HG03520 (cell line): ENCODE measurements at regions not wholly inside any gene's neighbourhood (a gene's known extent, or its start where the extent isn't known, plus 50 kb on each side); places are given as distances from the start of the nearest gene placed in this dataset.
"Not testable (repeated sequence)": the region's sequence is repeated elsewhere in the genome, so short reads cannot be mapped to it uniquely, and the experiment has no call there.

Source experiments
- ATAC-seq: cut with Tn5 transposase; IDR thresholded peaks from one replicate; pipeline ENCODE4 v1.9.1; 2021; ENCODE audit warnings: mild to moderate bottlenecking, moderate library complexity; ENCODE audit not compliant: unreplicated experiment

GRCh38 chr12:20017802-20018201 is 350.5 kb upstream of the PDE3A start:
- ATAC-seq = no peak

- ATAC-seq = no peak
Measured at GRCh38 chr12:20018406-20018805, 349.9 kb upstream of the PDE3A start.

GRCh38 chr12:20024194-20024593 is 344.1 kb upstream of the PDE3A start:
- ATAC-seq = no peak

- no peak for ATAC-seq
Measured at GRCh38 chr12:20028033-20028432, 340.3 kb upstream of the PDE3A start.

- no peak for ATAC-seq
Measured at GRCh38 chr12:20030826-20031225, 337.5 kb upstream of the PDE3A start.

- no peak for ATAC-seq
Measured at GRCh38 chr12:20039562-20039961, 328.8 kb upstream of the PDE3A start.

- ATAC-seq = no peak
Measured at GRCh38 chr12:20040184-20040583, 328.2 kb upstream of the PDE3A start.

GRCh38 chr12:20040831-20041230 is 327.5 kb upstream of the PDE3A start:
- ATAC-seq = no peak

- ATAC-seq = no peak
Measured at GRCh38 chr12:20044351-20044750, 324.0 kb upstream of the PDE3A start.

GRCh38 chr12:20044846-20045245 is 323.5 kb upstream of the PDE3A start:
- no peak for ATAC-seq

GRCh38 chr12:20047901-20048300 is 320.4 kb upstream of the PDE3A start:
- no peak for ATAC-seq

- ATAC-seq = no peak
Measured at GRCh38 chr12:20050221-20050620, 318.1 kb upstream of the PDE3A start.

- ATAC-seq = no peak
Measured at GRCh38 chr12:20053782-20054181, 314.6 kb upstream of the PDE3A start.

- ATAC-seq = no peak
Measured at GRCh38 chr12:20055856-20056255, 312.5 kb upstream of the PDE3A start.

GRCh38 chr12:20057398-20057797 is 310.9 kb upstream of the PDE3A start:
- ATAC-seq = no peak

- no peak for ATAC-seq
Measured at GRCh38 chr12:20063116-20063515, 305.2 kb upstream of the PDE3A start.

GRCh38 chr12:20077618-20078017 is 290.7 kb upstream of the PDE3A start:
- no peak for ATAC-seq

- ATAC-seq = no peak
Measured at GRCh38 chr12:20089077-20089476, 279.3 kb upstream of the PDE3A start.

GRCh38 chr12:20093190-20093810 is 275.0 kb upstream of the PDE3A start:
- not testable (repeated sequence) for ATAC-seq

- no peak for ATAC-seq
Measured at GRCh38 chr12:20096430-20096829, 271.9 kb upstream of the PDE3A start.

GRCh38 chr12:20097626-20098025 is 270.7 kb upstream of the PDE3A start:
- ATAC-seq = no peak

GRCh38 chr12:20099395-20100183 is 268.7 kb upstream of the PDE3A start:
- no peak for ATAC-seq

GRCh38 chr12:20101046-20101445 is 267.3 kb upstream of the PDE3A start:
- no peak for ATAC-seq
